GM20431 (cell line): ENCODE measurements at regions not wholly inside any gene's neighbourhood (a gene's known extent, or its start where the extent isn't known, plus 50 kb on each side); places are given as distances from the start of the nearest gene placed in this dataset.

ENCODE experiments used
- in situ Hi-C: fragments of 300-500 bp; cut with MseI, MboI; formaldehyde crosslinking; loops from one replicate; pipeline ENCODE4 v1.15.0; 2020; ENCODE audit warnings: low sequenced_read_pairs; ENCODE audit not compliant: unreplicated experiment

DNA sequence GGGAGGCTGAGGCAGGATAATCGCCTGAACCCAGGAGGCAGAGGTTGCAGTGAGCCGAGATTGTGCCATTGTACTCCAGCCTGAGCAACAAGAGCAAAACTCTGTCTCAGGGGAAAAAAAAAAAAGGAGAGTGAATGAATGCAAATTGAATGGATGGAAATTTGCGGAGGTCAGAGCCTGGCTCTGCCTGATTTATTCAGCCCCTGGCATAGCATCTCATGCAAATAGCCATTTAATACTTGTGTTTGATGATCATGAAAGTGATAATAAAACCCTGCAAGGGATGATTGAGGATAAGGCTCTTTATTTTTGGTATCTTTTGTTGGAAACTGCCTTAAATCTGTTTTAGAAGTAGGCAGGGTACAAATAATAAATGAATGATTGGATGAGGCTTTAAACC lies 133.0 kb upstream of the SEMA6D start:
- in situ Hi-C loops = no loop called here

DNA sequence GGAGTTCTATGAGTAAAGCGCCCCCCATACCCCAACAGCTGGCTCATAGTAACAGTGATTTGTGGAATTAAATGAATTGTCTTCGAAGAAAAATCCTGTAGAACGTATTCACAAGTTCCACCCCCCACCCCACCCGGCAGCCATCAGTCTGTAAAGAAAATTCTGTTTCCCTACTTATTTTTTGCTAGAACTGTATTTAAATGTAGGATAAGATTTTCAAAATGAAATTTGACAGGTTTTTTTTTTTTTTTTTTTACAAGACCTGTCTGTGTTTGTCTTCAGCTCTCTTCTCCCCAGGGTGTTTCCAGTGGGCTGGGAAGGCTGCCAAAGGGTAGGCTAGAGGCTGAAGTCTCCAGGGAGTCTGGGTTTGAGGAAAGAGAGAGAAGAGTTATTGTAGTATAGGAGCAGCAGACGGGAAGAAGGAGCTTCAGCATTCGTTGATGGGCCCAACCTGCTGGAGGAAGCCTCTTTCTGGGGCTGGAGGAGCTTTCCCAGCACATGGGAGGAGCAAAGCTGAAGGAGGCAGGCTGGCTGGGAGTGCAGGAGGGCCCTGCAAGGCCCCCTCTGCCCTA lies 130.6 kb upstream of the SEMA6D start:
- in situ Hi-C loops = no loop called here

GRCh38 chr15:47587940-47588802 lies 129.1 kb upstream of the SEMA6D start:
- in situ Hi-C loops = no loop called here

DNA sequence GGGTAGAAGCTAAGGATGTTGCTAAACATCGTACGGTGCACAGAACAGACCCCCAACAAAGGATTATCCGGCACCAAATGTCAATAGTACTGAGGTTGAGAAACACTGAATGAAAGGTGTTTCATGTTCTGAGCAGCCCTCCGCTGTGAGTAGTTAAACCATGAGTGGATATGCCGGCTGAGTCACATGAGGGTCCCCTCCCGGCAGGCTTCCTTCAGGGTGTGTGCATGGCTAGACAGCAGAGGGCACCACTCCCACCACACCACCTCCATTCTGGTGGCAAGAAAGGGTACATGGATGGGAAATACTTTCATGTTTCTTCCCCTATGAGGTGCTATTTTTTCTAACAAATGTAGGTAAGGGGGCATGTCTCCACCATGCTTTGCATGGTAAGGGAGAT lies 128.3 kb upstream of the SEMA6D start:
- in situ Hi-C loops = no loop called here

- in situ Hi-C loops = no loop called here
Observed at GRCh38 chr15:47598996-47599395, 118.3 kb upstream of the SEMA6D start.

GRCh38 chr15:47599806-47600205 lies 117.5 kb upstream of the SEMA6D start:
- in situ Hi-C loops = no loop called here

DNA sequence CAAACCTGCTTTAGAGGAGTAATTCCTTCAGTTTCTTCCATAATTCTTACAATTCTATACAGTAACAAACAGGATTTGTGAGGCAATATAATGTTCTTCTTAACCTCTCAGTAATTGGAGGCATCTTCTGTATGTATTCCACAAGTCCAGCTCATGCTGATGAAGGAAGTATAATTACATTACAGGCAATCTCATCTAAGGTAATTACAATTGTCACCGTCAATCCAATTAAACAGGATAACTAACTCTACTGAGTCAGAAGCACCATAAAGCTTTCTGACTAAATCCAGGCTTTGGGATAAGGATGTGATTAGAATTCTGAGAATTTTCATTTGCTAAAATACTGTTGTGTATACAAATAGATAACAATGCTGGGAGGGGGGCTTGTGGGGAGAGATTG lies 115.2 kb upstream of the SEMA6D start:
- in situ Hi-C loops = no loop called here

DNA sequence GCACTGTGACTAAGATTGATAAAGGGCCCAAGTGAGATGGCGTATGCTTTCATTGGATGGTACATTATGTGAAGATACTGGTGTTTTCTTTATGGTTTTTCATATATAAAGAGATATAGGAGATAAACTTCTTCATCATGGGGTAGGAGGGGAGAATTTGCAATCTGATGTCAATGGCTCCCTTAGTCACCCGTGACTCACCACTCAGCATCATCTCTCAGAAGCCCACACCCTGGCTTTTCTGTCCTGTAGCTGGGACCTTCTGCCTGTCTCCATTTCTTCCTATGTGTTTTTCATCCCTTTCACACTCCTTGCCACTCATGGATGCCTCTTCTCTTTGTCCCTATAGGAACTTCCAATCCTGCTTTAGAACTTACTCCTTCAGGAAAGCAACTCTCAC lies 114.3 kb upstream of the SEMA6D start:
- in situ Hi-C loops = no loop called here

DNA sequence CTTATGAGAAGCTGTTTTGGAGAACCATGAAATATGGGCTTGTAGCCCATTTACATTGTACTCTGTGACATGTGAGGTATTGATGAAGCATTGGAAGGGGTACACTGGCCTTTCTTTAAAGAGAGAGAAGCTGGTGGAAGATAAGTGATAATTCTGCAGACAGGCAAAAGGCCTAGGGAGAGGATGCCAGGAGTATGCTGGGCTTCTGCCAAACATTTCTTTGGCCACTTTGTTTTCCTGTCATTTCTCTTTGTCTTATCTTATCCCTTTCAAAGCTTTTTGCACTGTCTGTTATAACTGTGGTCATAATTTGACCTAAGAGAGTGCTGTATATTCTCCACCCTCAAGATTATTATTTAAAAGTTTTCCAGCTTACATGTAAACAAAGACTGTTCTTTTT lies 109.6 kb upstream of the SEMA6D start:
- in situ Hi-C loops = no loop called here

DNA sequence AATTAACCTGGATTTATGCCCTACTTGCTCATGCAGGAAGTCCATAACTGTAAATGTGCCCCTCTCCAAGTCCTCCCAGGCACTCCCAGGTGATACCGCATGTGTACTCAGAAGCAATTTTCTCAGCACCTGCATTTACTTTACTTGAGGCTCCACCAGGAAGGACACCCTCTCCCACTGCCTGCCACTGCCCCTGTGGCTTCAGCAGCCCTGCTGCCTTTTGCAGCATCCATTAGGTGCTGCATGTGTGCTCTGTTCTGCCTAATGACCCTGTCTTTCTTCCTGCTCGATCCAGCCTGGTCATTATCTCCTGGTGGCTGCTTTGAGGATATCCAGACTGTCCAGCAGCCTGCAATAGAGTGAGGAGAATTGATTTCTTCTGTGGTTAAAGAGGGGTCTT lies 107.6 kb upstream of the SEMA6D start:
- in situ Hi-C loops = no loop called here

- in situ Hi-C loops = no loop called here
Observed at GRCh38 chr15:47610736-47611135, 106.6 kb upstream of the SEMA6D start.

DNA sequence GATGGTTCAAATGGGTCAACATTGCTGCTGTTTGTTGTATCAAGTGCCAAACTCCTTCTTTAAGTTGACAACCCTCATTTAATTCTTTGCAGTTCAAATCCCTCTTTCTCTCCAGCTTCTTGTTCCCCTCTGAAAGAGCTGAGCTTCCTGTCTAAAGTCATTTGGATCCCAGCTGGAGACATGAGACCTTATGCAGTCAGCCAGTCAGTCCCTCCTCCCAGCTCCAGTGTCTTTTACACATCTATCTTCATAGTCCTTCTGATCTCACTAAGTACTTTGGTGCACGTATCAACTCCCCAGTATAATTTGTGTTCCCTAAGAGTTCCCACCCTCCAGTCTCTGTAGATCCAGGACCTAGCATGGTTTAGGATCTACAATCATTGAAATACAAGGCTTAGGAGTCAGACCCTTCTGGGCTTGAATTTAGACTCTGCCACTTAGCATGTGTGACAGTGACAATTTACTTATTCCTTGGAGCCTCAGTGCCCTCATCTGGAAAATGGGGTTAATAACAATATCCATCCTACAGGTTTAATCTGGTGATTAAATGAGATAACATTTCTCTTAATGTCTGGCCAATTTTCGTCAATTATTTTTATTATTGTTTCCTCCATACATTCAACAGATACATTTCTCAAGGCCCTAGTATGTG lies 102.8 kb upstream of the SEMA6D start:
- in situ Hi-C loops = no loop called here

GRCh38 chr15:47616876-47617275 lies 100.4 kb upstream of the SEMA6D start:
- in situ Hi-C loops = no loop called here

DNA sequence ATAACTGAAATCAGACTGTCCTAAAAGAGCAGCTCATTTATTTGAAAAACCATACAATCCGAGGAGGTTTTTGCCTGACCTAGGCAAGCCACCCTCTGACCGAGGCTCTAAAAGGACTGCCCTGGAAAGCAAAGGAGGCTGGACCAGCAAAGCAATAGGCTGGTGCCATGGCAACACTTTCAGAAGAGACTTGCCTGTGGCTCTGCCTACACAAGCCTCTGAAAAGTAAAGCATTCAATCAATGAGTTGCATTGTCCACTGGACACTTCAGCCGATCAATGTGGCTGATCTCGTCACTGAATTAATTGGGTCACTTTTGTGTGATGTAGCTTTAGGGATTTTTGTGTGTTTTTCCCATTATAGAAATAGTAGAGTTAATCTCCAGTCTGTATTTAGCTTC lies 99.1 kb upstream of the SEMA6D start:
- in situ Hi-C loops = no loop called here

GRCh38 chr15:47620960-47621681 lies 96.2 kb upstream of the SEMA6D start:
- in situ Hi-C loops = no loop called here

GRCh38 chr15:47622055-47622454 lies 95.2 kb upstream of the SEMA6D start:
- in situ Hi-C loops = no loop called here

DNA sequence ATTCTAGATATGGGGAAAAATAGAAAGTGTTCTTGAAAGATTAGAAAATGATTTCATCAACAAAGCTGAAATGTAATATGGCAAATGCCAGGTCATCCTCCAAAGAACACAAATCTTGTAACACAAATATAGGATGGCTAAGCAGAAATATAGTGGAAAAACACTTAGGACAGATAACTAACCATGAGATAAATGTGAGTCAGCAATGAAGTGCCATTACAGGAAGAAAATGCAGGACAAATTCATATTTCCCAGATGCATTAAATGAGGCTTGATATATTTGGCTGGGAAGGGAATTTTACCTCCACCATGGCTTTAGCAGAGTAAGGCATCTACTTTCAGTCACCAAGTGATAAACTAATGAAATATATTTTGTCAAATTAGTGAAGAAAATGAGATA lies 92.8 kb upstream of the SEMA6D start:
- in situ Hi-C loops = no loop called here

DNA sequence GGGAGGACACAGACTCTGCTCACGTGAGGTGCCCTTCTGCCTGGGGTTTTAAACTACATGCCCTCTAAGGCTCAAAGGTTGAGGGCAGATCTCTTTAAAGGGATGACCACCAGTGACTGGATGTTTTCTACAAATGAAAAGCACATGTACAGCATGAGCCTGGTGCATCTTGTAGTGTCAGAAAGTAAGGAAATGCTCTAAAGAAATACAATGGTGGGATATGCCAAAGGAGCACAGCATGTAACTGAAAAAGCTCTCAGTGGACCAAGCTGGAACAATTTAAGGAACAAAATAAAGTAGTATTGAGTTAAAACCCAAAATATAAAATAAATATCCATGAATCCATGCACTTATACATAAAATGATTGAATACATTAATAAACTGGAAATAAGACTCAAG lies 78.3 kb upstream of the SEMA6D start:
- in situ Hi-C loops = no loop called here

DNA sequence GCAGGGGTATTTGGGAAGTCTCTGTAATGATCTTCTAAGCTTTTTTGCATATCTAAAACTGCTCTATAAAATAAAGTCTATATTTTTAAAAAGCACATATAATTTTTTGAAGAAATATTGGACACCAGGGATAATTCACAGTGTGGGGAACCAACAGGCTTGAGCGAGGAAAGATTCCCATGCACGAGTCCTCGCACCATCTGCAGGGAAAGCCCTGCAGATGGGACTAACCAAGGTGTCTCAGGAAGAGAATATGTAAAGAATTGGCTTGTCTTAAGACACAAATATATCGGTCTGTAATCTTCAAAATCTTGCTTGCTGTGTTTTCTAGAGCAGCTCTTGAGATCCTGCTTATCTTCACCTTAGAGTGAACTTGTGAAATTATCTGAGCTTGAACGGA lies 77.2 kb upstream of the SEMA6D start:
- in situ Hi-C loops = no loop called here

DNA sequence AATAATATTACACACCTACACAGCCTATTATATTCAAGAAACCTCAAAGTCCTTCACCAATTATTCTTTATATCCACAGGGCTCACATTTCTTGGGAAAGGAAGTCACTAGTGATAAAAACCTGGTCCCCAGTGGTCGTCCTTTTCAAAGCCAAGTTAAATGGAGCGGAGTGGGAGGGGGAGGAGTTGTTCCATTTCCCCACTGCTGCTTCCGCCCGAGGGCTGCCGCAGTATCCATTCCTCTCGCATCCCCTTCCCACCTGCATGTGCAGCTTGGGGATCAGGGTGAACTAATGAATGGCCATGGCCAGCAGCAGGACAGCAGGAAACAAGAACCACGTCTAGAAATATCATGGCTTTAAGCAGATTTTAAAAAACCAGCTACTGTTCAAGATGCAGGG lies 76.4 kb upstream of the SEMA6D start:
- in situ Hi-C loops = no loop called here

DNA sequence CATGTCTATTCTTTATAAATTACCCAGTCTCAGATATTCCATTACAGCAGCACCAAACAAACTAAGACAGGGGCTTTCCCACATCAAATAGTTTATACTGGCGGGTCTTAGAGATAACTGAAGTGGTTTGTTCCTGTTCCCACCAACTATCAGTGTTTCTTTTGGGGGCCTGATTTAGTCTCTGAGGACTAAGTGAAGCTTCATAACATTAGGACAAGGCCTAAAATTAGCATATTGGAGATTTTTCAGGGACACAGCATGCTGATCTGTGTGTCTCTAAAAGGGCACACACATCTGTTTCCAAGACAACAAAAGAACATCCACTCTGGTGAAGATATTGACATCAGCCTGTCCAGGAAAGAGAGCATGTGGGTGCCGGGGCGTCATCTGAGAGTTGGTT lies 72.6 kb upstream of the SEMA6D start:
- in situ Hi-C loops = no loop called here
